ENCODE measurements at regions not wholly inside any gene's neighbourhood (a gene's known extent, or its start where the extent isn't known, plus 50 kb on each side); places are given as distances from the start of the nearest gene placed in this dataset.
A peak's percentile ranks its signal among the peaks of the same experiment; 100 is the strongest.
"Not testable (repeated sequence)": the region's sequence is repeated elsewhere in the genome, so short reads cannot be mapped to it uniquely, and the experiment has no call there.

DNA sequence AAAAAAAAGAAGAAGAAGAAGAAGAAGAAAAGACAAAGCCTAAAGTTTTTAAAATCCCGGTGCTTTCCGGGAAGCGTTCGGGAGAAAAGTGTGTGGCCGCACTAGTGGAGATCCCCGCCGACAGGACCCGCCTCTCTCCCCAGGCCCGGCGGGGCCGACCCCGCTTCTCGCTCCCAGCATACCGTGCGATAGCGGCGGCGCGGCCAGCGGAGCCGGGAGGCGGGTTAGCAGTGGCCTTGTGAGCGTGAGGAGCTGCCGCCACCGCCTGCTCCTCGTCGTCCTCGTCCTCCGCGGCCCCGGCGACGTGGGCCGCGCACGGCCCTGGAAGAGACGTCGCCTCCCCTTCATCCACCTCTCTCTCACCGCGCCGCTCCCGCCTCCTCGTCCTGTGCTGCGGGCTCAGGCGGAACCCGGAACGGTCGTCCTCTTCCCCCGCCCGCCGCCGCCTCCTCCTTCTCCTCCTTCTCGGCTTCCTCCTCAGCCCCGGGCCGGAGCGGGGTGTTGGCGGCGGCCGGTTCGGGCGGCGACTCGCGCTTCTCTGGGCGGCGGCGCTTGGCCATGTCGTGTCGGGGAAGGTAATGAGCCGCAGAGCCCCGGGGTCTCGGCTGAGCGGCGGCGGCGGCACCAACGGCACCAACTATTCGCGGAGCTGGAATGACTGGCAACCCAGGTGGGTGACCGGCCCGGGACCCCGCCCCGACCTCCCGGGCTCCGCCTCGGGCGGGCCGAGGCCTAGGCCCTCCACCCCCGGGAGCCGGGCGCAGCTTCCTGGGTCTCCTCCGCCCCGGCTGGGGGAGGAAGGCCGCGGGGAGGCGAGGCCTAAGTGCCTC is 62.6 kb upstream of the CDR2 start:
- Mint-ChIP-seq H3K27ac (peak overlapping the region; percentile 99), H3K4me3 (peak overlapping the region; percentile 95)
- not testable (repeated sequence) for H3K36me3 Mint-ChIP-seq; H3K9me3 Mint-ChIP-seq; H3K4me1 Mint-ChIP-seq; H3K27me3 Mint-ChIP-seq (ENCODE audit: low read depth)
- DNase-seq (ENCODE audit: low spot score in 2 of 2, unreplicated experiment in 2 of 2) = peak; percentile 64 to 77

DNA sequence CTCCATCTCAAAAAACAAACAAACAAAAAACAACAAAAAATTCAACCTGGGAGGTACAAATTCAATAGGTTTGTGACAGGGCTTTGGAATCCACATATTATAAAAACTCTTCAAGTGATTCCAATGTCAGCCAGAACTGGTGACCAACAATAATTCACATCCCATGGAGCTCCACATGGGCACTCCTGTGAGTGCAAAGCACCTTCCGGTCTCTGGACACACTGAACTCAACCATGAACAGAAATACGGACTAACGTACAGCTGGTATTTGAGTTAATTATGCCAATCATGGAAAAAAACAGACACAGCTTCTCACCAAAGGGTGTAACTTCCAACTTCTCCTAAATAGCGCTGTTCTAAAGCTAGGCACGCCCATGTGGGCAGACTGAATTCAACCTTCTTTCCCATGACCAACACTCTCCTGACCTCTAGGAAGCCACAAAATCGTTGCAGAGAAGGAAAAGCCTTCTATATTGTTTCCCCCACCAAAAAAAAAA is 62.0 kb upstream of the CDR2 start:
- H3K9me3 Mint-ChIP-seq; H3K4me1 Mint-ChIP-seq; DNase-seq (ENCODE audit: low spot score in 2 of 2, unreplicated experiment in 2 of 2); H3K36me3 Mint-ChIP-seq; H3K27me3 Mint-ChIP-seq (ENCODE audit: low read depth): not testable (repeated sequence)
- peak overlapping the region; percentile 95 for H3K4me3 Mint-ChIP-seq
- H3K27ac Mint-ChIP-seq = peak overlapping the region; percentile 99

DNA sequence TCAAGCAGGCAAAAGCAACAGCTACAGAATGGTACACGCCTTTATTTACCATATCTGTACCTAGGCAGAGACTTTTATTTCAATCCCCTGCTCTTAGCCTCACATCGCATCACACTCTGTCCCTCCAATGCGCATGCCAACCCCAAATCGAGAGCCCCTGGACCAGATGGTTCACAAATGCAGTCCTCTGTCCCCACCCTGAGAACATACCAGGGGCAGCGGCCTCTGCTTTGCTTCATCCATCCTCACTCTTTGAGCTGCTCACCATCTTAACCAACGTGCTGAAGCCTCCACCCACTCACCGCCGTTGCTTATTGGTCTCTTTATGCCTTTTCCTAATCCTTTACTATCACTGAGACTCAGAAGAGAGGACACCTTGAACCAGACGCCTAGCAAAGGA is 56.9 kb upstream of the CDR2 start:
- H3K4me3 Mint-ChIP-seq; H3K4me1 Mint-ChIP-seq; H3K27ac Mint-ChIP-seq; H3K9me3 Mint-ChIP-seq; DNase-seq (ENCODE audit: low spot score in 2 of 2, unreplicated experiment in 2 of 2); H3K27me3 Mint-ChIP-seq (ENCODE audit: low read depth); H3K36me3 Mint-ChIP-seq: not testable (repeated sequence)

DNA sequence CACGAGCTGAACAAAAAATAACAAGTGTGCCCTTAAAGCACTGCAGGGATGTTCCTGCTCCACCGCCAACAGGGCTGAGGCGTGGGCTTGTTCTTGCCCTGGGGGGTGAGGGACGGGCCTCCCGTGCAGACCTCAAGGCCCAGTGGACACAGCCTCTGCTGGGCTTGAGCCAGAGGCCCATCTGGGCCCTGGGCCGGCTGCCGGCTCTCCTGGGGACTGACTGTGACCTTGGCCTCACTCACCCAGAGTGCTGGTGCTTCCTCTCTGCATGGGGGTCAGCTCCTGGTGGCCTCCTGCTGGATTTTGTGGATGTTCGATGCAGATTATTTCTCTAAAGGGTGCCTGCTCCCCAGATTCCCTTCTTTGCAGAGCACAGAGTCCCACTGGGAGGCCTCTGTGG is 54.2 kb upstream of the CDR2 start:
- DNase-seq (ENCODE audit: low spot score in 2 of 2, unreplicated experiment in 2 of 2) = no peak
- Mint-ChIP-seq H3K27ac (no peak overlapping the region), H3K4me1 (no peaks in the 10 kb centered on the region), H3K27me3 (ENCODE audit: low read depth) (no peaks in the 10 kb centered on the region), H3K36me3 (peaks cover 17% of the 10 kb centered on the region), H3K4me3 (no peak overlapping the region), H3K9me3 (no peaks in the 10 kb centered on the region)
- TF ChIP-seq CTCF (IDR thresholded peaks at IDR 0.05; ENCODE audit: unreplicated experiment) = no peak

GRCh38 chr16:22427556-22427955 is 53.1 kb upstream of the CDR2 start:
- no peak for TF ChIP-seq CTCF (IDR thresholded peaks at IDR 0.05; ENCODE audit: unreplicated experiment)
- H3K9me3 Mint-ChIP-seq = no peaks in the 10 kb centered on the region
- H3K27me3 Mint-ChIP-seq (ENCODE audit: low read depth) = no peaks in the 10 kb centered on the region
- DNase-seq (ENCODE audit: low spot score in 2 of 2, unreplicated experiment in 2 of 2) = no peak
- peaks cover 22% of the 10 kb centered on the region for H3K36me3 Mint-ChIP-seq
- no peak overlapping the region for H3K27ac Mint-ChIP-seq
- H3K4me3 Mint-ChIP-seq = no peak overlapping the region
- no peaks in the 10 kb centered on the region for H3K4me1 Mint-ChIP-seq

- H3K27ac Mint-ChIP-seq = no peak overlapping the region
- TF ChIP-seq CTCF (IDR thresholded peaks at IDR 0.05; ENCODE audit: unreplicated experiment) = no peak
- no peak overlapping the region for H3K4me3 Mint-ChIP-seq
- H3K4me1 Mint-ChIP-seq = no peaks in the 10 kb centered on the region
- no peaks in the 10 kb centered on the region for H3K9me3 Mint-ChIP-seq
- no peak for DNase-seq (ENCODE audit: low spot score in 2 of 2, unreplicated experiment in 2 of 2)
- peaks cover 30% of the 10 kb centered on the region for H3K36me3 Mint-ChIP-seq
- no peaks in the 10 kb centered on the region for H3K27me3 Mint-ChIP-seq (ENCODE audit: low read depth)
Measured at GRCh38 chr16:22425847-22426246, 51.4 kb upstream of the CDR2 start.

GRCh38 chr16:22425036-22425801 is 50.8 kb upstream of the CDR2 start:
- Mint-ChIP-seq H3K36me3 (peaks cover 34% of the 10 kb centered on the region), H3K4me3 (no peak overlapping the region), H3K4me1 (no peaks in the 10 kb centered on the region), H3K27ac (peak overlapping the region; percentile 84), H3K27me3 (ENCODE audit: low read depth) (no peaks in the 10 kb centered on the region), H3K9me3 (no peaks in the 10 kb centered on the region)
- no peak for DNase-seq (ENCODE audit: low spot score in 2 of 2, unreplicated experiment in 2 of 2)
- TF ChIP-seq CTCF (IDR thresholded peaks at IDR 0.05; ENCODE audit: unreplicated experiment) = no peak

Measured in mesothelial cell of epicardium (in vitro differentiated cells).